SK-N-SH treated with all-trans-retinoic acid at 6 μM for 48 hours (cell line): ENCODE measurements at regions not wholly inside any gene's neighbourhood (a gene's known extent, or its start where the extent isn't known, plus 50 kb on each side); places are given as distances from the start of the nearest gene placed in this dataset.

Experiments
- CREB5 ChIP-seq: fragments of 250-450 bp; sonication (Bioruptor Pico); IDR thresholded peaks from 2 replicates; pipeline ENCODE4 v1.5.1; 2020; ENCODE audit warnings: low read depth, mild to moderate bottlenecking, moderate library complexity
- ESRRG ChIP-seq: fragments of 250-450 bp; sonication (Bioruptor Pico); IDR thresholded peaks from 2 replicates; pipeline ENCODE4 v1.6.1; 2021; ENCODE audit warnings: mild to moderate bottlenecking
- ISL1 ChIP-seq: fragments of 250-450 bp; sonication (Bioruptor Pico); IDR thresholded peaks from 2 replicates; pipeline ENCODE4 v2.1.2; 2022; ENCODE audit warnings: mild to moderate bottlenecking, moderate library complexity
- SNAI2 ChIP-seq: fragments of 250-450 bp; sonication (Bioruptor Pico); IDR thresholded peaks from 2 replicates; pipeline ENCODE4 v1.5.0; 2020; ENCODE audit warnings: mild to moderate bottlenecking, moderate library complexity
- ZFP30 ChIP-seq: fragments of 450-650 bp; formaldehyde crosslinking; IDR thresholded peaks from 2 replicates; pipeline ENCODE4 v1.5.0; 2022; ENCODE audit warnings: mild to moderate bottlenecking, moderate library complexity
- ZNF565 ChIP-seq: fragments of 450-650 bp; formaldehyde crosslinking; conservative IDR thresholded peaks from 2 replicates; pipeline ENCODE4 v1.5.0; 2020; ENCODE audit warnings: low read depth, mild to moderate bottlenecking, moderate library complexity
- TF ChIP-seq, protein P1 (sequence below): fragments of 250-450 bp; sonication (Bioruptor Pico); IDR thresholded peaks from 2 replicates; pipeline ENCODE4 v1.8.0; 2020; ENCODE audit warnings: mild to moderate bottlenecking, moderate library complexity, borderline replicate concordance

- TF ChIP-seq ESRRG (CRISPR knock-in tag), result no peak
- no peak for TF ChIP-seq CREB5 (CRISPR knock-in tag)
- no peak for TF ChIP-seq ISL1 (CRISPR knock-in tag)
- no peak for TF ChIP-seq ZNF565
- TF ChIP-seq, protein P1, sequence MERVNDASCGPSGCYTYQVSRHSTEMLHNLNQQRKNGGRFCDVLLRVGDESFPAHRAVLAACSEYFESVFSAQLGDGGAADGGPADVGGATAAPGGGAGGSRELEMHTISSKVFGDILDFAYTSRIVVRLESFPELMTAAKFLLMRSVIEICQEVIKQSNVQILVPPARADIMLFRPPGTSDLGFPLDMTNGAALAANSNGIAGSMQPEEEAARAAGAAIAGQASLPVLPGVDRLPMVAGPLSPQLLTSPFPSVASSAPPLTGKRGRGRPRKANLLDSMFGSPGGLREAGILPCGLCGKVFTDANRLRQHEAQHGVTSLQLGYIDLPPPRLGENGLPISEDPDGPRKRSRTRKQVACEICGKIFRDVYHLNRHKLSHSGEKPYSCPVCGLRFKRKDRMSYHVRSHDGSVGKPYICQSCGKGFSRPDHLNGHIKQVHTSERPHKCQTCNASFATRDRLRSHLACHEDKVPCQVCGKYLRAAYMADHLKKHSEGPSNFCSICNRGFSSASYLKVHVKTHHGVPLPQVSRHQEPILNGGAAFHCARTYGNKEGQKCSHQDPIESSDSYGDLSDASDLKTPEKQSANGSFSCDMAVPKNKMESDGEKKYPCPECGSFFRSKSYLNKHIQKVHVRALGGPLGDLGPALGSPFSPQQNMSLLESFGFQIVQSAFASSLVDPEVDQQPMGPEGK (CRISPR knock-in tag), result no peak
- TF ChIP-seq ZFP30 (CRISPR knock-in tag), result no peak
- TF ChIP-seq SNAI2 (CRISPR knock-in tag), result no peak
These were observed 215.8 kb downstream of the BARHL2 start for GRCh38 chr1:90501281-90501680.
